ENCODE measurements at regions not wholly inside any gene's neighbourhood (a gene's known extent, or its start where the extent isn't known, plus 50 kb on each side); places are given as distances from the start of the nearest gene placed in this dataset.

GRCh38 chr18:1676387-1676786 is 771.7 kb downstream of the ADCYAP1 start:
- Histone ChIP-seq H3K36me3 (no peaks in the 10 kb centered on the region), H3K27me3 (no peaks in the 10 kb centered on the region), H3K9me3 (no peaks in the 10 kb centered on the region), H3K4me1 (no peaks in the 10 kb centered on the region), H3K27ac (no peak overlapping the region), H3K4me3 (no peak overlapping the region)
- intact Hi-C loops (cut with DNase I) = no loop called here
- ATAC-seq = no peak
- DNase-seq = no peak
- WGBS (ENCODE audit: insufficient coverage, low coverage, low lambda C conversion rate, missing lambda C conversion rate) = 64% methylated on average over 3 of the region's 3 CpGs
- TF ChIP-seq CTCF (IDR thresholded peaks at IDR 0.05) (no peak), POLR2A (IDR thresholded peaks at IDR 0.05) (no peak)

GRCh38 chr18:1680108-1680507 is 775.4 kb downstream of the ADCYAP1 start:
- no peak overlapping the region for H3K4me3 ChIP-seq
- H3K36me3 ChIP-seq = no peaks in the 10 kb centered on the region
- ATAC-seq (no peak), DNase-seq (no peak)
- H3K9me3 ChIP-seq = no peaks in the 10 kb centered on the region
- H3K27me3 ChIP-seq = no peaks in the 10 kb centered on the region
- TF ChIP-seq POLR2A (IDR thresholded peaks at IDR 0.05) = no peak
- no peak for TF ChIP-seq CTCF (IDR thresholded peaks at IDR 0.05)
- no peaks in the 10 kb centered on the region for H3K4me1 ChIP-seq
- intact Hi-C loops (cut with DNase I) = no loop called here
- no peak overlapping the region for H3K27ac ChIP-seq
- 57% methylated on average over 1 of the region's 1 CpG for WGBS (ENCODE audit: insufficient coverage, low coverage, low lambda C conversion rate, missing lambda C conversion rate)

GRCh38 chr18:1691863-1692262 is 787.2 kb downstream of the ADCYAP1 start:
- no peak for ATAC-seq
- no peak overlapping the region for H3K4me3 ChIP-seq

DNA sequence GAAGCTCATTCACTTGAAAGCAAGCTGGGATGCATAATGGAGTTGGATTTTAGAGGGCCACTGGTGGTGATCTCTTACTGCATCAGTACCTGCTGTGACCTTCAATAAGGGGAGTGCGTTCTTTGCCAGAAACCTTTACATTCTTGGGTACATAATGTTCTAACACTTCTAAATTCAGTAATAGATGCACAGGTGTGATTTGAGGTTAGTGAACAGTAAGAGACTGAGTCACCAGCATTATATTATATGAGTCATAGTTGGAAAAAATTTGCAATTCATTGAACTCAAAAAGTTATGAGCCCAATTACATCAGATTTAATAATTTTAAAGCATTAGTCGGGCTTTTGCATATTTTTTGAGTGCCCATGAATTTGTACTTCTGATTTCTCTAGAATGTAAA is 803.3 kb downstream of the ADCYAP1 start:
- intact Hi-C loops (cut with DNase I) = no loop called here
- TF ChIP-seq POLR2A (IDR thresholded peaks at IDR 0.05) (no peak), CTCF (IDR thresholded peaks at IDR 0.05) (no peak)
- H3K4me1 ChIP-seq = no peaks in the 10 kb centered on the region
- no peak overlapping the region for H3K4me3 ChIP-seq
- 52% methylated on average over 2 of the region's 2 CpGs for WGBS (ENCODE audit: insufficient coverage, low coverage, low lambda C conversion rate, missing lambda C conversion rate)
- no peaks in the 10 kb centered on the region for H3K27me3 ChIP-seq
- H3K9me3 ChIP-seq = no peaks in the 10 kb centered on the region
- no peak for ATAC-seq
- no peak overlapping the region for H3K27ac ChIP-seq
- H3K36me3 ChIP-seq = no peaks in the 10 kb centered on the region
- DNase-seq = no peak

More at GRCh38 chr18:1691863-1692262, 787.2 kb downstream of the ADCYAP1 start:
- no peak for DNase-seq
- no peaks in the 10 kb centered on the region for H3K27me3 ChIP-seq
- no peak overlapping the region for H3K27ac ChIP-seq
- TF ChIP-seq CTCF (IDR thresholded peaks at IDR 0.05) = no peak
- TF ChIP-seq POLR2A (IDR thresholded peaks at IDR 0.05) = no peak
- 56% methylated on average over 2 of the region's 2 CpGs for WGBS (ENCODE audit: insufficient coverage, low coverage, low lambda C conversion rate, missing lambda C conversion rate)
- intact Hi-C loops (cut with DNase I) = no loop called here
- H3K36me3 ChIP-seq = no peaks in the 10 kb centered on the region
- no peaks in the 10 kb centered on the region for H3K4me1 ChIP-seq
- H3K9me3 ChIP-seq = no peaks in the 10 kb centered on the region

- Histone ChIP-seq H3K4me3 (no peak overlapping the region), H3K36me3 (no peaks in the 10 kb centered on the region), H3K4me1 (no peaks in the 10 kb centered on the region), H3K27ac (no peak overlapping the region), H3K9me3 (no peaks in the 10 kb centered on the region), H3K27me3 (no peaks in the 10 kb centered on the region)
- ATAC-seq (no peak), DNase-seq (no peak)
- WGBS (ENCODE audit: insufficient coverage, low coverage, low lambda C conversion rate, missing lambda C conversion rate) = 45% methylated on average over 3 of the region's 3 CpGs
- intact Hi-C loops (cut with DNase I) = no loop called here
- TF ChIP-seq CTCF (IDR thresholded peaks at IDR 0.05) = no peak
- TF ChIP-seq POLR2A (IDR thresholded peaks at IDR 0.05) = no peak
Observed at GRCh38 chr18:1710114-1710513, 805.4 kb downstream of the ADCYAP1 start.

All from right lobe of liver (tissue), 6 donors.